Loucy (cell line): ENCODE measurements at regions not wholly inside any gene's neighbourhood (a gene's known extent, or its start where the extent isn't known, plus 50 kb on each side); places are given as distances from the start of the nearest gene placed in this dataset.

ENCODE experiments used
- H2AFZ ChIP-seq: fragments of 200-600 bp; sonication (generic); 2 replicates; pipeline ENCODE4 v1.6.0; 2016; ENCODE audit warnings: antibody characterized with exemption, mild to moderate bottlenecking, low read length, moderate library complexity
- H3F3A ChIP-seq: fragments of 200-600 bp; 2 replicates; pipeline ENCODE4 v1.6.0; 2016; ENCODE audit warnings: antibody characterized with exemption, low read depth, mild to moderate bottlenecking
- H3K27me3 ChIP-seq: fragments of 200-600 bp; sonication (generic); 2 replicates; pipeline ENCODE4 v1.6.1; 2014; ENCODE audit warnings: low read length, mild to moderate bottlenecking; ENCODE audit not compliant: insufficient read depth, poor library complexity, severe bottlenecking
- H3K36me3 ChIP-seq: fragments of 200-600 bp; sonication (generic); 2 replicates; pipeline ENCODE4 v1.6.1; 2016; ENCODE audit warnings: low read length; ENCODE audit not compliant: insufficient read depth
- H3K4me1 ChIP-seq: fragments of 200-600 bp; sonication (generic); 2 replicates; pipeline ENCODE4 v1.5.1; 2014; ENCODE audit warnings: low read length, mild to moderate bottlenecking; ENCODE audit not compliant: insufficient read depth, poor library complexity, severe bottlenecking
- H3K4me2 ChIP-seq: fragments of 200-600 bp; sonication (generic); 2 replicates; pipeline ENCODE4 v1.6.0; 2014; ENCODE audit warnings: antibody characterized with exemption, low read length, low read depth, mild to moderate bottlenecking; ENCODE audit not compliant: poor library complexity, severe bottlenecking
- H3K4me3 ChIP-seq: fragments of 200-600 bp; sonication (generic); 2 replicates; pipeline ENCODE4 v1.5.1; 2014; ENCODE audit warnings: low read length, mild to moderate bottlenecking, mixed read lengths; ENCODE audit not compliant: poor library complexity, severe bottlenecking
- H3K79me2 ChIP-seq: fragments of 200-600 bp; sonication (generic); 2 replicates; pipeline ENCODE4 v1.6.1; 2014; ENCODE audit warnings: low read length; ENCODE audit not compliant: insufficient read depth
- H3K9ac ChIP-seq: fragments of 200-600 bp; sonication (generic); 2 replicates; pipeline ENCODE4 v1.6.0; 2014; ENCODE audit warnings: mild to moderate bottlenecking, low read depth, low read length, moderate library complexity; ENCODE audit not compliant: poor library complexity, severe bottlenecking
- H3K9me2 ChIP-seq: fragments of 200-600 bp; sonication (generic); replicated peaks from 2 replicates; pipeline ENCODE4 v1.6.1; 2016; ENCODE audit warnings: low read depth, low read length, mixed read lengths
- H3K9me3 ChIP-seq: fragments of 200-600 bp; sonication (generic); 2 replicates; pipeline ENCODE4 v1.6.1; 2014; ENCODE audit warnings: mild to moderate bottlenecking, antibody characterized with exemption, low read length, low read depth; ENCODE audit not compliant: insufficient read depth
- H4K20me1 ChIP-seq: fragments of 200-600 bp; sonication (generic); 2 replicates; pipeline ENCODE4 v1.6.0; 2014; ENCODE audit warnings: antibody characterized with exemption, low read length, mild to moderate bottlenecking; ENCODE audit not compliant: insufficient read depth, poor library complexity, severe bottlenecking
- CTCF ChIP-seq: fragments of 200-600 bp; sonication (generic); conservative IDR thresholded peaks from 2 replicates; pipeline ENCODE4 v1.5.1; 2014; ENCODE audit warnings: mild to moderate bottlenecking, antibody characterized with exemption, low read length
- EZH2phosphoT487 ChIP-seq: fragments of 200-600 bp; IDR thresholded peaks from 2 replicates; pipeline ENCODE4 v1.6.1; 2018; ENCODE audit warnings: antibody characterized with exemption, mild to moderate bottlenecking, moderate library complexity, borderline replicate concordance

DNA sequence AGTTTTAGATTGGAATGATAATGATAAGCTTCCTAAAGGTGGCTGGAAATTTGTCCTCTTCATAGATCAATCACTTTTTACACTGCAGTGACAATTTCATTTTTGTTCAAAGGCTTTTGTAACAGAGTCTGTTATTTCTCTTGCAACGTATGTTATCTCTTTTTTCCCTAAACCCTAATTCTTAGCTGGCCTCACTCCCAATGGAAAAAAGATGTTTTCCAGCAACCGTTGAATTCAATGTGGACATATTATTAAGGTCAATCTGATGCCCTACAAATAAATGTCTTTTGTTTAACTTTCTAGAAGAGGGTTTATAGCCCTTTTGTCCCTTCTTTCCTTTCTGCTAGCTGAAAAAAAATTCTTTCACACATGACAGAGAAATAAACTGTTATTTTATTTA is 192.7 kb upstream of the NWD2 start:
- H2AFZ ChIP-seq = no peak overlapping the region
- no peaks in the 10 kb centered on the region for H3F3A ChIP-seq
- H3K4me3 ChIP-seq = no peak overlapping the region
- H3K4me2 ChIP-seq = no peak overlapping the region
- no peaks in the 10 kb centered on the region for H3K36me3 ChIP-seq
- H3K9ac ChIP-seq = no peak overlapping the region
- no peaks in the 10 kb centered on the region for H3K9me3 ChIP-seq
- H3K4me1 ChIP-seq = no peaks in the 10 kb centered on the region
- no peaks in the 10 kb centered on the region for H3K79me2 ChIP-seq
- H4K20me1 ChIP-seq = no peaks in the 10 kb centered on the region
- no peaks in the 10 kb centered on the region for H3K27me3 ChIP-seq
- no peak for TF ChIP-seq EZH2phosphoT487
- H3K9me2 ChIP-seq = no peaks in the 10 kb centered on the region

DNA sequence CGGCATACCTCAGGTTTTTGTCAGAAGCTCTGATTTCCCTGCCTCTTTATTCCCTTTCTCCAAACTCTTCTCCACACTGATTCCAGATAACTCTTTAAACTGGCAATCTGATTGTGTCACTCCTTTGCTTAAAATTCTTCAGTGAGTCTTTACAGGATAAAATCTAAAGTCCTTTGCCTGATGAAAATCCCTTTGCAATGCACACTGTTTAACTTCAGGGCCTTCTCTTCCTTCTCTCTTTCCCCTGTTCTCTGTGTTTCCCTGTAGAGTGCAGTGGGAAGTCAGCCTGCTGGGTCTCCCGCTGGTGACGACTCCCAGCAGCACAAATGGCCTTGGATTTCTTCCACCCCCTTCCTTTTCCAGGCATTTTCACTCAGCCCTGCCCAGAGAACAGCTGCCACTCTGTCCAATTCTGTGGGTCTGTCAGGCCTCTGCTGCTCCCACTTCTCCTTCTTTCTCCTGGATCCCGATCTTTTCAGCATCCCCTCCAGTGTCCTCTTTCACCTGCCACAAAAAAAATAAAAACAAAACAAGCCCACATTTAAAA is 189.9 kb upstream of the NWD2 start:
- Histone ChIP-seq H3K79me2 (no peaks in the 10 kb centered on the region), H3K27me3 (no peaks in the 10 kb centered on the region), H3K9me2 (no peaks in the 10 kb centered on the region), H3K36me3 (no peaks in the 10 kb centered on the region), H3K4me2 (no peak overlapping the region), H3K9me3 (no peaks in the 10 kb centered on the region), H3K9ac (no peak overlapping the region), H3F3A (no peaks in the 10 kb centered on the region), H2AFZ (no peak overlapping the region), H3K4me3 (no peak overlapping the region), H3K4me1 (no peaks in the 10 kb centered on the region), H4K20me1 (no peaks in the 10 kb centered on the region)
- TF ChIP-seq CTCF (no peak), EZH2phosphoT487 (no peak)

- no peaks in the 10 kb centered on the region for H3K27me3 ChIP-seq
- H2AFZ ChIP-seq = no peak overlapping the region
- no peaks in the 10 kb centered on the region for H3F3A ChIP-seq
- no peak overlapping the region for H3K4me2 ChIP-seq
- H3K4me3 ChIP-seq = no peak overlapping the region
- no peaks in the 10 kb centered on the region for H3K79me2 ChIP-seq
- H3K36me3 ChIP-seq = no peaks in the 10 kb centered on the region
- no peaks in the 10 kb centered on the region for H3K9me3 ChIP-seq
- no peak overlapping the region for H3K9ac ChIP-seq
- TF ChIP-seq CTCF = no peak
- no peaks in the 10 kb centered on the region for H3K4me1 ChIP-seq
- no peaks in the 10 kb centered on the region for H3K9me2 ChIP-seq
- H4K20me1 ChIP-seq = no peaks in the 10 kb centered on the region
Observed at GRCh38 chr4:37058826-37059225, 185.7 kb upstream of the NWD2 start.

GRCh38 chr4:37066159-37066558 is 178.4 kb upstream of the NWD2 start:
- Histone ChIP-seq H3K9ac (no peak overlapping the region), H3K4me1 (no peaks in the 10 kb centered on the region), H4K20me1 (no peaks in the 10 kb centered on the region), H3K4me2 (no peak overlapping the region), H3F3A (no peaks in the 10 kb centered on the region), H3K9me2 (no peaks in the 10 kb centered on the region), H3K27me3 (no peaks in the 10 kb centered on the region), H3K9me3 (no peaks in the 10 kb centered on the region), H2AFZ (no peak overlapping the region), H3K79me2 (no peaks in the 10 kb centered on the region), H3K36me3 (no peaks in the 10 kb centered on the region), H3K4me3 (no peak overlapping the region)
- TF ChIP-seq EZH2phosphoT487 (no peak), CTCF (no peak)
